Mucosa of descending colon (tissue), 3 donors: ENCODE measurements at regions not wholly inside any gene's neighbourhood (a gene's known extent, or its start where the extent isn't known, plus 50 kb on each side); places are given as distances from the start of the nearest gene placed in this dataset.

Source experiments
- ATAC-seq: fragments of 200-7000 bp; cut with Tn5 transposase; one replicate; pipeline ENCODE4 v1.9.1; 2020; ENCODE audit warnings: mild to moderate bottlenecking, moderate library complexity
- DNase-seq, 3 donors: peaks; one replicate each; pipeline ENCODE4 v3.0.0-alpha.2; 2020
- H3K36me3 ChIP-seq: fragments of 200-600 bp; one replicate; pipeline ENCODE4 v1.8.0; 2021; ENCODE audit warnings: low read depth, mild to moderate bottlenecking
- H3K4me1 ChIP-seq: fragments of 200-600 bp; one replicate; pipeline ENCODE4 v1.8.0; 2021; ENCODE audit warnings: low read depth, mild to moderate bottlenecking
- H3K4me3 ChIP-seq: fragments of 200-600 bp; one replicate; pipeline ENCODE4 v1.8.0; 2021; ENCODE audit warnings: mild to moderate bottlenecking
- H3K9me3 ChIP-seq: fragments of 200-600 bp; one replicate; pipeline ENCODE4 v1.8.0; 2021; ENCODE audit warnings: mild to moderate bottlenecking
- CTCF ChIP-seq: fragments of 200-600 bp; IDR thresholded peaks from one replicate; pipeline ENCODE4 v1.8.0; 2022; ENCODE audit warnings: antibody characterized with exemption, mild to moderate bottlenecking
- intact Hi-C, 2 donors: fragments of 100-400 bp; cut with DNase I in 1 of 2; cut with micrococcal nuclease in 1 of 2; formaldehyde crosslinking; loops; one replicate each; pipeline versions ENCODE4 v1.11.0 to v1.11.1; 2022; cut with DNase I, micrococcal nuclease
- donor health status: DM: no; HTN: no; CAD: no; lungs with moderate emphysema.
- donor health status: DM: no; HTN: no; CAD: no.
- donor health status: DM: no; HTN: yes; CAD: no.

DNA sequence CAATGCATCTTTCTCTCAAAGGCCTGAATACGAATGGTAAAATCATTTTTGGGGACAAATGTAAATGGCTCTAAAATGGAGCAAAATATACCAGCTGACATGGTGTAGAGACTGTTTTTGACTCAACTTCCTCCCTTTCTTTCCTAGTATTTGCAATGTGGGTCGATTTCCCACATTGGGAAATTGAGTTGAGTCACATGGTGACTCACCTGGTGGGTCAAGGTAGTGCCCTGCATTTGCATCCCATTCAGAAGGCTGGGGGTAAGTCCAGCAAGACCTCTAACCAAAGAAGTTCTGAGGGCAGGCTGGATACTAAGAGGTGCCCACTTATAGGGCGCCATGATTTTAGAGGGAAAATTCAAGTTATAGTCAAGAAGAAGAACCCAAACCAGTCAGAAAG is 179.6 kb upstream of the MPDZ start:
- DNase-seq (no peak), ATAC-seq (no peak)
- Histone ChIP-seq H3K4me1 (no peaks in the 10 kb centered on the region), H3K36me3 (no peaks in the 10 kb centered on the region), H3K9me3 (no peaks in the 10 kb centered on the region), H3K4me3 (no peak overlapping the region)
- intact Hi-C loops: no loop called here
- TF ChIP-seq CTCF: no peak

GRCh38 chr9:13457795-13458194 is 178.3 kb upstream of the MPDZ start:
- DNase-seq (no peak), ATAC-seq (no peak)
- Histone ChIP-seq H3K4me3 (no peak overlapping the region), H3K9me3 (no peaks in the 10 kb centered on the region), H3K4me1 (no peaks in the 10 kb centered on the region), H3K36me3 (no peaks in the 10 kb centered on the region)
- intact Hi-C loops: no loop called here
- no peak for TF ChIP-seq CTCF

- TF ChIP-seq CTCF: no peak
- ATAC-seq (no peak), DNase-seq (no peak)
- Histone ChIP-seq H3K9me3 (no peaks in the 10 kb centered on the region), H3K4me3 (no peak overlapping the region), H3K4me1 (no peaks in the 10 kb centered on the region), H3K36me3 (no peaks in the 10 kb centered on the region)
- intact Hi-C loops: no loop called here
Observed at GRCh38 chr9:13450723-13451122, 171.2 kb upstream of the MPDZ start.

GRCh38 chr9:13448482-13448881 is 169.0 kb upstream of the MPDZ start:
- no peak for TF ChIP-seq CTCF
- Histone ChIP-seq H3K36me3 (no peaks in the 10 kb centered on the region), H3K9me3 (no peaks in the 10 kb centered on the region), H3K4me1 (no peaks in the 10 kb centered on the region), H3K4me3 (no peak overlapping the region)
- DNase-seq (no peak), ATAC-seq (no peak)
- intact Hi-C loops: no loop called here

DNA sequence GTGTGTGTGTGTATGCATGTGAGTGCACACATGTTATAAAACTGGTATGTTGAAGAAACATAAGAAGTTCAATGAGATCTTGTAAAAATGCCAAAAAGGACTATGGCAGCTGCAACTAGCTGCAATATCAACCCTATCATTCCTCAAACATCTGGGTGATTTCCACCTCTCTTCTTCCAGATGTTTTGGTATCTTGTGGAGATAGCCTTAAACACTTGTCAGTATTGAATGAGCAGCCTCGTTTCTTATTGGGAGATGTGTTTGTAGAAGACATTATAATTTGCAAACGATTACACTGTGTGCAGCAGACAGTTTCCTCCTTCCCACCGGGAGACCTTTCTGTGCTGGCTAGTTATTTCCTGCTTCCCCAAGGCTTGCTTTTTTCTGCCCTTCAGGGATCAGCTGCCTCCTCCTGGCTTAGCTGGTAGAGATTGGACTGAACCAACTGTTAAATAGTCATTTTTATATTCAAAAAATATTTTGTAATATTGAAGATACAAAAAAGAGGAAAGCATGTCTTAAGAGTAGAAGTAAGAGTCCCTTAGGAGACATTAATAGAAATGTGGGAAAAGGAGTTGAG is 168.4 kb upstream of the MPDZ start:
- Histone ChIP-seq H3K4me3 (no peak overlapping the region), H3K36me3 (no peaks in the 10 kb centered on the region), H3K9me3 (no peaks in the 10 kb centered on the region), H3K4me1 (no peaks in the 10 kb centered on the region)
- TF ChIP-seq CTCF: no peak
- ATAC-seq (no peak), DNase-seq (no peak)
- intact Hi-C loops: no loop called here
